IgD-negative memory B cell (primary cell): ENCODE measurements at regions not wholly inside any gene's neighbourhood (a gene's known extent, or its start where the extent isn't known, plus 50 kb on each side); places are given as distances from the start of the nearest gene placed in this dataset.
"Not testable (repeated sequence)": the region's sequence is repeated elsewhere in the genome, so short reads cannot be mapped to it uniquely, and the experiment has no call there.

ENCODE experiments used
- H3K27ac Mint-ChIP-seq, 3 donors: one replicate each; pipeline ENCODE4 v1.8.0; 2020 to 2022; ENCODE audit warnings: mild to moderate bottlenecking in 3 of 3, mixed read lengths in 3 of 3, moderate library complexity in 1 of 3
- H3K27me3 Mint-ChIP-seq: one replicate; pipeline ENCODE4 v1.8.0; 2021; ENCODE audit warnings: mixed read lengths
- H3K36me3 Mint-ChIP-seq: one replicate; pipeline ENCODE4 v1.8.0; 2020; ENCODE audit warnings: mild to moderate bottlenecking, mixed read lengths
- H3K4me1 Mint-ChIP-seq, 3 donors: one replicate each; pipeline ENCODE4 v1.8.0; 2020 to 2022; ENCODE audit warnings: mixed read lengths in 3 of 3, mild to moderate bottlenecking in 1 of 3
- H3K4me3 Mint-ChIP-seq, 4 donors: one replicate each; pipeline ENCODE4 v1.8.0; 2020 to 2022; ENCODE audit warnings: mild to moderate bottlenecking in 4 of 4, mixed read lengths in 4 of 4, moderate library complexity in 3 of 4
- H3K9me3 Mint-ChIP-seq, 3 donors: one replicate each; pipeline ENCODE4 v1.8.0; 2020 to 2021; ENCODE audit warnings: mixed read lengths in 3 of 3, mild to moderate bottlenecking in 1 of 3

GRCh38 chr7:36058020-36058592, 94.9 kb upstream of the EEPD1 start:
- Mint-ChIP-seq H3K4me3 (peak overlapping the region in 2 of 4 donors; percentile 49 to 57), H3K27me3 (peaks cover 10% of the 10 kb centered on the region), H3K4me1 (peaks cover 3 to 15% (median 11%) of the 10 kb centered on the region in 3 donors), H3K9me3 (no peaks in the 10 kb centered on the region), H3K36me3 (no peaks in the 10 kb centered on the region), H3K27ac (no peak overlapping the region)

GRCh38 chr7:36060388-36060787, 92.7 kb upstream of the EEPD1 start:
- Mint-ChIP-seq H3K4me1 (peaks cover 3 to 15% (median 11%) of the 10 kb centered on the region in 3 donors), H3K27me3 (peaks cover 12% of the 10 kb centered on the region)
- H3K27ac Mint-ChIP-seq, H3K4me3 Mint-ChIP-seq, H3K9me3 Mint-ChIP-seq, H3K36me3 Mint-ChIP-seq: not testable (repeated sequence)

GRCh38 chr7:36062154-36062815, 90.8 kb upstream of the EEPD1 start:
- H3K27ac Mint-ChIP-seq: no peak overlapping the region
- peaks cover 0 to 2% (median 0%) of the 10 kb centered on the region in 3 donors for H3K9me3 Mint-ChIP-seq
- peaks cover 2 to 8% (median 7%) of the 10 kb centered on the region in 3 donors for H3K4me1 Mint-ChIP-seq
- H3K4me3 Mint-ChIP-seq: no peak overlapping the region
- peaks cover 9% of the 10 kb centered on the region for H3K27me3 Mint-ChIP-seq
- no peaks in the 10 kb centered on the region for H3K36me3 Mint-ChIP-seq

GRCh38 chr7:36064676-36065075, 88.4 kb upstream of the EEPD1 start:
- peaks cover 11% of the 10 kb centered on the region for H3K27me3 Mint-ChIP-seq
- peaks cover 0 to 2% (median 0%) of the 10 kb centered on the region in 3 donors for H3K9me3 Mint-ChIP-seq
- H3K4me1 Mint-ChIP-seq: no peaks in the 10 kb centered on the region
- no peak overlapping the region for H3K4me3 Mint-ChIP-seq
- H3K36me3 Mint-ChIP-seq: no peaks in the 10 kb centered on the region
- no peak overlapping the region for H3K27ac Mint-ChIP-seq

- H3K4me1 Mint-ChIP-seq, H3K27ac Mint-ChIP-seq, H3K4me3 Mint-ChIP-seq, H3K36me3 Mint-ChIP-seq, H3K9me3 Mint-ChIP-seq: not testable (repeated sequence)
- peaks cover 11% of the 10 kb centered on the region for H3K27me3 Mint-ChIP-seq
These were observed 87.3 kb upstream of the EEPD1 start for GRCh38 chr7:36065563-36066342.

GRCh38 chr7:36066343-36066664, 86.8 kb upstream of the EEPD1 start:
- no peaks in the 10 kb centered on the region for H3K36me3 Mint-ChIP-seq
- H3K4me1 Mint-ChIP-seq: no peaks in the 10 kb centered on the region
- no peak overlapping the region for H3K27ac Mint-ChIP-seq
- peaks cover 11% of the 10 kb centered on the region for H3K27me3 Mint-ChIP-seq
- H3K9me3 Mint-ChIP-seq: peaks cover 0 to 7% (median 0%) of the 10 kb centered on the region in 3 donors
- no peak overlapping the region for H3K4me3 Mint-ChIP-seq

- Mint-ChIP-seq H3K27ac (no peak overlapping the region), H3K9me3 (peaks cover 0 to 6% (median 0%) of the 10 kb centered on the region in 3 donors), H3K4me1 (no peaks in the 10 kb centered on the region), H3K4me3 (no peak overlapping the region), H3K36me3 (no peaks in the 10 kb centered on the region), H3K27me3 (peaks cover 9% of the 10 kb centered on the region)
These were observed 82.8 kb upstream of the EEPD1 start for GRCh38 chr7:36070230-36070629.

GRCh38 chr7:36071605-36072004, 81.4 kb upstream of the EEPD1 start:
- Mint-ChIP-seq H3K27ac (no peak overlapping the region), H3K27me3 (peaks cover 10% of the 10 kb centered on the region), H3K4me3 (no peak overlapping the region), H3K36me3 (no peaks in the 10 kb centered on the region), H3K4me1 (no peaks in the 10 kb centered on the region), H3K9me3 (peaks cover 0 to 5% (median 0%) of the 10 kb centered on the region in 3 donors)

- Mint-ChIP-seq H3K9me3 (peaks cover 0 to 5% (median 0%) of the 10 kb centered on the region in 3 donors), H3K27ac (no peak overlapping the region), H3K36me3 (no peaks in the 10 kb centered on the region), H3K4me3 (no peak overlapping the region), H3K27me3 (peaks cover 14% of the 10 kb centered on the region), H3K4me1 (no peaks in the 10 kb centered on the region)
These were observed 80.4 kb upstream of the EEPD1 start for GRCh38 chr7:36072620-36073019.

- H3K4me1 Mint-ChIP-seq: no peaks in the 10 kb centered on the region
These were observed 77.5 kb upstream of the EEPD1 start for GRCh38 chr7:36075561-36075960.

GRCh38 chr7:36076074-36076473, 77.0 kb upstream of the EEPD1 start:
- Mint-ChIP-seq H3K4me1 (no peaks in the 10 kb centered on the region), H3K36me3 (no peaks in the 10 kb centered on the region), H3K4me3 (no peak overlapping the region), H3K27ac (no peak overlapping the region), H3K9me3 (peaks cover 0 to 2% (median 0%) of the 10 kb centered on the region in 3 donors), H3K27me3 (peaks cover 17% of the 10 kb centered on the region)

More at GRCh38 chr7:36075561-36075960, 77.5 kb upstream of the EEPD1 start:
- Mint-ChIP-seq H3K4me3 (no peak overlapping the region), H3K36me3 (no peaks in the 10 kb centered on the region), H3K27me3 (peaks cover 15% of the 10 kb centered on the region), H3K9me3 (peaks cover 0 to 5% (median 0%) of the 10 kb centered on the region in 3 donors), H3K27ac (no peak overlapping the region)

GRCh38 chr7:36078816-36079360, 74.2 kb upstream of the EEPD1 start:
- Mint-ChIP-seq H3K36me3 (no peaks in the 10 kb centered on the region), H3K4me3 (no peak overlapping the region), H3K27ac (no peak overlapping the region), H3K9me3 (no peaks in the 10 kb centered on the region), H3K4me1 (no peaks in the 10 kb centered on the region), H3K27me3 (peaks cover 17% of the 10 kb centered on the region)

GRCh38 chr7:36079446-36080025, 73.5 kb upstream of the EEPD1 start:
- no peaks in the 10 kb centered on the region for H3K9me3 Mint-ChIP-seq
- no peak overlapping the region for H3K27ac Mint-ChIP-seq
- peaks cover 14% of the 10 kb centered on the region for H3K27me3 Mint-ChIP-seq
- H3K4me1 Mint-ChIP-seq: no peaks in the 10 kb centered on the region
- no peaks in the 10 kb centered on the region for H3K36me3 Mint-ChIP-seq
- no peak overlapping the region for H3K4me3 Mint-ChIP-seq

GRCh38 chr7:36080843-36081242, 72.2 kb upstream of the EEPD1 start:
- Mint-ChIP-seq H3K27ac (no peak overlapping the region), H3K9me3 (no peaks in the 10 kb centered on the region), H3K4me1 (no peaks in the 10 kb centered on the region), H3K4me3 (no peak overlapping the region), H3K36me3 (no peaks in the 10 kb centered on the region), H3K27me3 (peaks cover 14% of the 10 kb centered on the region)

GRCh38 chr7:36082216-36082615, 70.8 kb upstream of the EEPD1 start:
- H3K27me3 Mint-ChIP-seq: peaks cover 12% of the 10 kb centered on the region
- no peaks in the 10 kb centered on the region for H3K9me3 Mint-ChIP-seq
- no peak overlapping the region for H3K4me3 Mint-ChIP-seq
- no peak overlapping the region for H3K27ac Mint-ChIP-seq
- H3K36me3 Mint-ChIP-seq: no peaks in the 10 kb centered on the region
- no peaks in the 10 kb centered on the region for H3K4me1 Mint-ChIP-seq
